OCI-LY1 (cell line): ENCODE measurements at regions not wholly inside any gene's neighbourhood (a gene's known extent, or its start where the extent isn't known, plus 50 kb on each side); places are given as distances from the start of the nearest gene placed in this dataset.

Source experiments
- H2AFZ ChIP-seq: fragments of 200-600 bp; sonication (generic), shearing (Covaris generic); 2 replicates; pipeline ENCODE4 v1.6.0; 2014; ENCODE audit warnings: antibody characterized with exemption, mild to moderate bottlenecking, low read length
- H3F3A ChIP-seq: fragments of 200-600 bp; sonication (generic), shearing (Covaris generic); 2 replicates; pipeline ENCODE4 v1.6.0; 2014; ENCODE audit warnings: mild to moderate bottlenecking, antibody characterized with exemption, low read length, moderate library complexity; ENCODE audit not compliant: insufficient read depth
- H3K27ac ChIP-seq: fragments of 200-600 bp; sonication (generic); 2 replicates; pipeline ENCODE4 v1.5.1; 2014; ENCODE audit warnings: low read length, mixed run types, mild to moderate bottlenecking, low read depth; ENCODE audit not compliant: poor library complexity, severe bottlenecking
- H3K27me3 ChIP-seq: fragments of 200-600 bp; sonication (generic); 2 replicates; pipeline ENCODE4 v1.6.0; 2014; ENCODE audit warnings: antibody characterized with exemption, mild to moderate bottlenecking, low read length, moderate library complexity; ENCODE audit not compliant: insufficient read depth
- H3K36me3 ChIP-seq: fragments of 200-600 bp; sonication (generic); 2 replicates; pipeline ENCODE4 v1.6.1; 2014; ENCODE audit warnings: mild to moderate bottlenecking, antibody characterized with exemption, low read length, moderate library complexity, mixed read lengths; ENCODE audit not compliant: insufficient read depth
- H3K4me1 ChIP-seq: fragments of 200-600 bp; sonication (generic); 2 replicates; pipeline ENCODE4 v1.5.1; 2014; ENCODE audit warnings: mild to moderate bottlenecking, low read length, moderate library complexity; ENCODE audit not compliant: insufficient read depth, severe bottlenecking
- H3K4me2 ChIP-seq: fragments of 200-600 bp; sonication (generic), shearing (Covaris generic); 2 replicates; pipeline ENCODE4 v1.6.1; 2014; ENCODE audit warnings: low read length
- H3K4me3 ChIP-seq: fragments of 200-600 bp; sonication (generic); 2 replicates; pipeline ENCODE4 v1.5.1; 2014; ENCODE audit warnings: low read length, low read depth, mild to moderate bottlenecking, mixed read lengths; ENCODE audit not compliant: poor library complexity, severe bottlenecking
- H3K79me2 ChIP-seq: fragments of 200-600 bp; shearing (Covaris generic); 2 replicates; pipeline ENCODE4 v1.6.1; 2016; ENCODE audit warnings: mixed run types, low read length, mixed read lengths; ENCODE audit not compliant: insufficient read depth
- H3K9ac ChIP-seq: fragments of 200-600 bp; sonication (generic), shearing (Covaris generic); 2 replicates; pipeline ENCODE4 v1.6.1; 2014; ENCODE audit warnings: mild to moderate bottlenecking, low read length, mixed read lengths
- H3K9me2 ChIP-seq: fragments of 200-600 bp; sonication (generic), shearing (Covaris generic); 2 replicates; pipeline ENCODE4 v1.6.1; 2014; ENCODE audit warnings: low read depth, mild to moderate bottlenecking, low read length, mixed read lengths
- H3K9me3 ChIP-seq: fragments of 200-600 bp; shearing (Covaris generic); 2 replicates; pipeline ENCODE4 v1.6.1; 2014; ENCODE audit warnings: low read length, mixed read lengths
- H4K20me1 ChIP-seq: fragments of 200-600 bp; sonication (generic), shearing (Covaris generic); 2 replicates; pipeline ENCODE4 v1.6.0; 2016; ENCODE audit warnings: mild to moderate bottlenecking, low read length; ENCODE audit not compliant: insufficient read depth
- CTCF ChIP-seq: fragments of 200-600 bp; sonication (generic), shearing (Covaris generic); IDR thresholded peaks from 2 replicates; pipeline ENCODE4 v1.5.1; 2017; ENCODE audit warnings: mild to moderate bottlenecking, antibody characterized with exemption, low read length, moderate library complexity, mixed read lengths
- EZH2 ChIP-seq: fragments of 200-600 bp; sonication (generic), shearing (Covaris generic); IDR thresholded peaks from 2 replicates; pipeline ENCODE4 v1.8.0; 2017; ENCODE audit warnings: borderline replicate concordance, mixed run types, mild to moderate bottlenecking, antibody characterized with exemption, low read length, moderate library complexity, mixed read lengths

GRCh38 chr6:128630213-128630612 is 109.8 kb upstream of the PTPRK start:
- H3K4me2 ChIP-seq: no peak overlapping the region
- H3K79me2 ChIP-seq: no peaks in the 10 kb centered on the region
- H3K27ac ChIP-seq: no peak overlapping the region
- no peak for TF ChIP-seq EZH2
- no peak for TF ChIP-seq CTCF
- no peaks in the 10 kb centered on the region for H3K9me3 ChIP-seq
- no peaks in the 10 kb centered on the region for H3F3A ChIP-seq
- no peak overlapping the region for H3K4me3 ChIP-seq
- no peak overlapping the region for H3K9ac ChIP-seq
- H3K4me1 ChIP-seq: no peaks in the 10 kb centered on the region
- H3K27me3 ChIP-seq: no peaks in the 10 kb centered on the region
- no peaks in the 10 kb centered on the region for H3K36me3 ChIP-seq
- no peaks in the 10 kb centered on the region for H4K20me1 ChIP-seq
- H2AFZ ChIP-seq: no peak overlapping the region
- H3K9me2 ChIP-seq: no peaks in the 10 kb centered on the region

GRCh38 chr6:128617285-128617684 is 96.9 kb upstream of the PTPRK start:
- H3K36me3 ChIP-seq: no peaks in the 10 kb centered on the region
- H3K9me2 ChIP-seq: no peaks in the 10 kb centered on the region
- no peak overlapping the region for H3K9ac ChIP-seq
- TF ChIP-seq EZH2: no peak
- TF ChIP-seq CTCF: no peak
- H3K79me2 ChIP-seq: no peaks in the 10 kb centered on the region
- no peak overlapping the region for H3K4me2 ChIP-seq
- no peak overlapping the region for H3K4me3 ChIP-seq
- no peaks in the 10 kb centered on the region for H4K20me1 ChIP-seq
- H3K27me3 ChIP-seq: no peaks in the 10 kb centered on the region
- H3F3A ChIP-seq: no peaks in the 10 kb centered on the region
- no peaks in the 10 kb centered on the region for H3K4me1 ChIP-seq
- H3K9me3 ChIP-seq: no peaks in the 10 kb centered on the region
- no peak overlapping the region for H3K27ac ChIP-seq
- no peak overlapping the region for H2AFZ ChIP-seq

GRCh38 chr6:128616342-128616741 is 95.9 kb upstream of the PTPRK start:
- Histone ChIP-seq H3K36me3 (no peaks in the 10 kb centered on the region), H3K4me2 (no peak overlapping the region), H3K9ac (no peak overlapping the region)

More at GRCh38 chr6:128616342-128616741, 95.9 kb upstream of the PTPRK start:
- Histone ChIP-seq H3F3A (no peaks in the 10 kb centered on the region), H3K27me3 (no peaks in the 10 kb centered on the region), H4K20me1 (no peaks in the 10 kb centered on the region), H3K27ac (no peak overlapping the region), H3K4me1 (no peaks in the 10 kb centered on the region), H2AFZ (no peak overlapping the region), H3K79me2 (no peaks in the 10 kb centered on the region), H3K9me2 (no peaks in the 10 kb centered on the region), H3K9me3 (no peaks in the 10 kb centered on the region), H3K4me3 (no peak overlapping the region)
- TF ChIP-seq EZH2 (no peak), CTCF (no peak)
